DND-41 (cell line): ENCODE measurements at regions not wholly inside any gene's neighbourhood (a gene's known extent, or its start where the extent isn't known, plus 50 kb on each side); places are given as distances from the start of the nearest gene placed in this dataset.

ENCODE experiments used
- EZH2 ChIP-seq: IDR thresholded peaks from 3 replicates; pipeline ENCODE4 v1.6.1; 2012; ENCODE audit warnings: borderline replicate concordance, low read depth, mild to moderate bottlenecking, moderate library complexity, low read length, inconsistent platforms; ENCODE audit not compliant: severe bottlenecking
- TF ChIP-seq, protein P1 (sequence below): IDR thresholded peaks from 2 replicates; pipeline ENCODE4 v1.5.1; 2012; ENCODE audit warnings: borderline replicate concordance, low read length, moderate library complexity, mild to moderate bottlenecking; ENCODE audit not compliant: poor library complexity, severe bottlenecking; ENCODE audit errors: extremely low read depth

GRCh38 chr11:92163879-92164278 is 60.7 kb upstream of the FAT3 start:
- TF ChIP-seq, protein P1, sequence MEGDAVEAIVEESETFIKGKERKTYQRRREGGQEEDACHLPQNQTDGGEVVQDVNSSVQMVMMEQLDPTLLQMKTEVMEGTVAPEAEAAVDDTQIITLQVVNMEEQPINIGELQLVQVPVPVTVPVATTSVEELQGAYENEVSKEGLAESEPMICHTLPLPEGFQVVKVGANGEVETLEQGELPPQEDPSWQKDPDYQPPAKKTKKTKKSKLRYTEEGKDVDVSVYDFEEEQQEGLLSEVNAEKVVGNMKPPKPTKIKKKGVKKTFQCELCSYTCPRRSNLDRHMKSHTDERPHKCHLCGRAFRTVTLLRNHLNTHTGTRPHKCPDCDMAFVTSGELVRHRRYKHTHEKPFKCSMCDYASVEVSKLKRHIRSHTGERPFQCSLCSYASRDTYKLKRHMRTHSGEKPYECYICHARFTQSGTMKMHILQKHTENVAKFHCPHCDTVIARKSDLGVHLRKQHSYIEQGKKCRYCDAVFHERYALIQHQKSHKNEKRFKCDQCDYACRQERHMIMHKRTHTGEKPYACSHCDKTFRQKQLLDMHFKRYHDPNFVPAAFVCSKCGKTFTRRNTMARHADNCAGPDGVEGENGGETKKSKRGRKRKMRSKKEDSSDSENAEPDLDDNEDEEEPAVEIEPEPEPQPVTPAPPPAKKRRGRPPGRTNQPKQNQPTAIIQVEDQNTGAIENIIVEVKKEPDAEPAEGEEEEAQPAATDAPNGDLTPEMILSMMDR: no peak
- no peak for TF ChIP-seq EZH2
